Neural progenitor cell (in vitro differentiated cells): ENCODE measurements at regions not wholly inside any gene's neighbourhood (a gene's known extent, or its start where the extent isn't known, plus 50 kb on each side); places are given as distances from the start of the nearest gene placed in this dataset.

ENCODE experiments used
- EZH2 ChIP-seq: fragments of 200-600 bp; sonication (generic); IDR thresholded peaks from 2 replicates; pipeline ENCODE4 v1.6.1; 2017; ENCODE audit warnings: antibody characterized with exemption, mild to moderate bottlenecking, moderate library complexity
- TF ChIP-seq, protein P1 (sequence below): fragments of 200-600 bp; sonication (generic); IDR thresholded peaks from 2 replicates; pipeline ENCODE4 v1.5.1; 2017; ENCODE audit warnings: antibody characterized with exemption, mild to moderate bottlenecking

DNA sequence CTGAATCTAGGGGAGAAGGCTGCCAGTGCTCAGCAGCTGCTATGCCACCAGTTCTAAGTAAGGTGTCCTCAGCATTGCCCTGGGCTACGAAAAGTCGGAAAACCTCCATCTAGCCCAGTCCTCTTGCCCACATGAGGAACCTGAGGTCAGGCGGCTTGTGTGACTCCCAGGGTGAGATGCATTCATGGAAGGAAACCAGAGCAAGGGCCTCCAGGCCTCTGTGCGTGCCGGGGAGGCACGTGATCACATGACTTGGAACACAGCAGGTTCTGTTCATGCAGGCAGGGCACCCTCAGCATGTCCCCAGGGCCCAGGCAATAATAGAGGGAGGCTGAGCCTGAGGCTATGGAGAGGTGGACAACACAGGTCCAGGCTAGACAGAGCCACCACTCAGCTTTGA lies 312.5 kb upstream of the DUSP10 start:
- TF ChIP-seq, protein P1, sequence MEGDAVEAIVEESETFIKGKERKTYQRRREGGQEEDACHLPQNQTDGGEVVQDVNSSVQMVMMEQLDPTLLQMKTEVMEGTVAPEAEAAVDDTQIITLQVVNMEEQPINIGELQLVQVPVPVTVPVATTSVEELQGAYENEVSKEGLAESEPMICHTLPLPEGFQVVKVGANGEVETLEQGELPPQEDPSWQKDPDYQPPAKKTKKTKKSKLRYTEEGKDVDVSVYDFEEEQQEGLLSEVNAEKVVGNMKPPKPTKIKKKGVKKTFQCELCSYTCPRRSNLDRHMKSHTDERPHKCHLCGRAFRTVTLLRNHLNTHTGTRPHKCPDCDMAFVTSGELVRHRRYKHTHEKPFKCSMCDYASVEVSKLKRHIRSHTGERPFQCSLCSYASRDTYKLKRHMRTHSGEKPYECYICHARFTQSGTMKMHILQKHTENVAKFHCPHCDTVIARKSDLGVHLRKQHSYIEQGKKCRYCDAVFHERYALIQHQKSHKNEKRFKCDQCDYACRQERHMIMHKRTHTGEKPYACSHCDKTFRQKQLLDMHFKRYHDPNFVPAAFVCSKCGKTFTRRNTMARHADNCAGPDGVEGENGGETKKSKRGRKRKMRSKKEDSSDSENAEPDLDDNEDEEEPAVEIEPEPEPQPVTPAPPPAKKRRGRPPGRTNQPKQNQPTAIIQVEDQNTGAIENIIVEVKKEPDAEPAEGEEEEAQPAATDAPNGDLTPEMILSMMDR: no peak
- no peak for TF ChIP-seq EZH2
